Loucy (cell line): ENCODE measurements at regions not wholly inside any gene's neighbourhood (a gene's known extent, or its start where the extent isn't known, plus 50 kb on each side); places are given as distances from the start of the nearest gene placed in this dataset.

Experiments
- EZH2phosphoT487 ChIP-seq: fragments of 200-600 bp; IDR thresholded peaks from 2 replicates; pipeline ENCODE4 v1.6.1; 2018; ENCODE audit warnings: antibody characterized with exemption, mild to moderate bottlenecking, moderate library complexity, borderline replicate concordance
- TF ChIP-seq, protein P1 (sequence below): fragments of 200-600 bp; sonication (generic); conservative IDR thresholded peaks from 2 replicates; pipeline ENCODE4 v1.5.1; 2014; ENCODE audit warnings: mild to moderate bottlenecking, antibody characterized with exemption, low read length

- TF ChIP-seq, protein P1, sequence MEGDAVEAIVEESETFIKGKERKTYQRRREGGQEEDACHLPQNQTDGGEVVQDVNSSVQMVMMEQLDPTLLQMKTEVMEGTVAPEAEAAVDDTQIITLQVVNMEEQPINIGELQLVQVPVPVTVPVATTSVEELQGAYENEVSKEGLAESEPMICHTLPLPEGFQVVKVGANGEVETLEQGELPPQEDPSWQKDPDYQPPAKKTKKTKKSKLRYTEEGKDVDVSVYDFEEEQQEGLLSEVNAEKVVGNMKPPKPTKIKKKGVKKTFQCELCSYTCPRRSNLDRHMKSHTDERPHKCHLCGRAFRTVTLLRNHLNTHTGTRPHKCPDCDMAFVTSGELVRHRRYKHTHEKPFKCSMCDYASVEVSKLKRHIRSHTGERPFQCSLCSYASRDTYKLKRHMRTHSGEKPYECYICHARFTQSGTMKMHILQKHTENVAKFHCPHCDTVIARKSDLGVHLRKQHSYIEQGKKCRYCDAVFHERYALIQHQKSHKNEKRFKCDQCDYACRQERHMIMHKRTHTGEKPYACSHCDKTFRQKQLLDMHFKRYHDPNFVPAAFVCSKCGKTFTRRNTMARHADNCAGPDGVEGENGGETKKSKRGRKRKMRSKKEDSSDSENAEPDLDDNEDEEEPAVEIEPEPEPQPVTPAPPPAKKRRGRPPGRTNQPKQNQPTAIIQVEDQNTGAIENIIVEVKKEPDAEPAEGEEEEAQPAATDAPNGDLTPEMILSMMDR: no peak
- TF ChIP-seq EZH2phosphoT487: no peak
Observed at GRCh38 chr10:113444766-113445365, 108.0 kb upstream of the HABP2 start.
